ENCODE measurements at regions not wholly inside any gene's neighbourhood (a gene's known extent, or its start where the extent isn't known, plus 50 kb on each side); places are given as distances from the start of the nearest gene placed in this dataset.

- DNase-seq (ENCODE audit: low read depth): no peak
Observed at GRCh38 chr3:159782724-159783421, 205.8 kb upstream of the IL12A start.

GRCh38 chr3:159783780-159784742 lies 204.6 kb upstream of the IL12A start:
- no peak for TF ChIP-seq CTCF (IDR thresholded peaks at IDR 0.05; ENCODE audit: low read depth, low read length, missing control alignments)
- no peak overlapping the region for H3K4me3 ChIP-seq (ENCODE audit: low read depth, low read length)
- no peak for DNase-seq (ENCODE audit: low read depth)

More at GRCh38 chr3:159782724-159783421, 205.8 kb upstream of the IL12A start:
- no peak overlapping the region for H3K4me3 ChIP-seq (ENCODE audit: low read depth, low read length)
- no peak for TF ChIP-seq CTCF (IDR thresholded peaks at IDR 0.05; ENCODE audit: low read depth, low read length, missing control alignments)

GRCh38 chr3:159785273-159785708 lies 203.3 kb upstream of the IL12A start:
- no peak for TF ChIP-seq CTCF (IDR thresholded peaks at IDR 0.05; ENCODE audit: low read depth, low read length, missing control alignments)
- H3K4me3 ChIP-seq (ENCODE audit: low read depth, low read length): no peak overlapping the region
- DNase-seq (ENCODE audit: low read depth): no peak

- DNase-seq (ENCODE audit: low read depth): no peak
- no peak for TF ChIP-seq CTCF (IDR thresholded peaks at IDR 0.05; ENCODE audit: low read depth, low read length, missing control alignments)
- no peak overlapping the region for H3K4me3 ChIP-seq (ENCODE audit: low read depth, low read length)
Observed at GRCh38 chr3:159786489-159787177, 202.0 kb upstream of the IL12A start.

- H3K4me3 ChIP-seq (ENCODE audit: low read depth, low read length): no peak overlapping the region
- DNase-seq (ENCODE audit: low read depth): no peak
- TF ChIP-seq CTCF (IDR thresholded peaks at IDR 0.05; ENCODE audit: low read depth, low read length, missing control alignments): no peak
Observed at GRCh38 chr3:159787178-159787574, 201.5 kb upstream of the IL12A start.

GRCh38 chr3:159787794-159788205 lies 200.8 kb upstream of the IL12A start:
- no peak for TF ChIP-seq CTCF (IDR thresholded peaks at IDR 0.05; ENCODE audit: low read depth, low read length, missing control alignments)
- H3K4me3 ChIP-seq (ENCODE audit: low read depth, low read length): no peak overlapping the region
- DNase-seq (ENCODE audit: low read depth): no peak

Data from GM12864 (cell line).